Liver (tissue), 8 donors: ENCODE measurements at regions not wholly inside any gene's neighbourhood (a gene's known extent, or its start where the extent isn't known, plus 50 kb on each side); places are given as distances from the start of the nearest gene placed in this dataset.

Experiments
- DNase-seq: peaks from one replicate; pipeline ENCODE4 v3.0.0-alpha.2; 2017; ENCODE audit warnings: low spot score
- H3K27ac ChIP-seq, 2 donors: one replicate each; pipeline ENCODE4 v1.7.0; 2013; ENCODE audit warnings: inconsistent platforms in 2 of 2, low read length in 2 of 2, control low read depth in 1 of 2, low read depth in 1 of 2, mild to moderate bottlenecking in 1 of 2
- H3K27me3 ChIP-seq, 4 donors: one replicate each; pipeline versions ENCODE4 v1.6.1 to v1.7.0; 2013; ENCODE audit warnings: low read length in 3 of 4, inconsistent platforms in 1 of 4, mild to moderate bottlenecking in 1 of 4, moderate library complexity in 1 of 4; ENCODE audit not compliant: control insufficient read depth in 4 of 4, insufficient read depth in 4 of 4
- H3K36me3 ChIP-seq, 4 donors: one replicate each; pipeline versions ENCODE4 v1.6.1 to v1.7.0; 2013; ENCODE audit warnings: low read length in 3 of 4, mild to moderate bottlenecking in 3 of 4, low read depth in 1 of 4, moderate library complexity in 1 of 4; ENCODE audit not compliant: control insufficient read depth in 4 of 4, insufficient read depth in 3 of 4
- H3K4me1 ChIP-seq, 4 donors: one replicate each; pipeline versions ENCODE4 v1.6.1 to v1.7.0; 2013; ENCODE audit warnings: low read length in 3 of 4, mild to moderate bottlenecking in 3 of 4, moderate library complexity in 1 of 4; ENCODE audit not compliant: control insufficient read depth in 4 of 4, insufficient read depth in 4 of 4
- H3K4me3 ChIP-seq, 3 donors: one replicate each; pipeline versions ENCODE4 v1.6.1 to v1.7.0; 2013; ENCODE audit warnings: low read length in 3 of 3, control low read depth in 1 of 3, low read depth in 1 of 3, mild to moderate bottlenecking in 1 of 3
- H3K9ac ChIP-seq, 2 donors: one replicate each; pipeline ENCODE4 v1.7.0; 2013; ENCODE audit warnings: low read length in 2 of 2, mild to moderate bottlenecking in 2 of 2, moderate library complexity in 2 of 2, control low read depth in 1 of 2, low read depth in 1 of 2
- H3K9me3 ChIP-seq, 4 donors: one replicate each; pipeline versions ENCODE4 v1.6.1 to v1.7.0; 2013; ENCODE audit warnings: low read length in 3 of 4; ENCODE audit not compliant: control insufficient read depth in 4 of 4
- EGR1 ChIP-seq, 2 donors: IDR thresholded peaks; 2 replicates each; pipeline ENCODE4 v1.6.1; 2016 to 2018; ENCODE audit warnings: antibody characterized with exemption in 2 of 2, low read depth in 2 of 2
- FOXA1 ChIP-seq: IDR thresholded peaks from 2 replicates; pipeline ENCODE4 v1.6.1; 2016; ENCODE audit warnings: antibody characterized with exemption
- FOXA2 ChIP-seq: IDR thresholded peaks from 2 replicates; pipeline ENCODE4 v1.6.1; 2016; ENCODE audit warnings: antibody characterized with exemption
- GABPA ChIP-seq, 2 donors: IDR thresholded peaks in 1 of 2; conservative IDR thresholded peaks in 1 of 2; 2 replicates each; pipeline ENCODE4 v1.6.1; 2016; ENCODE audit warnings: antibody characterized with exemption in 2 of 2, mild to moderate bottlenecking in 1 of 2, moderate library complexity in 1 of 2
- HNF4A ChIP-seq, 2 donors: conservative IDR thresholded peaks; 2 replicates each; pipeline ENCODE4 v1.6.1; 2016; ENCODE audit warnings: antibody characterized with exemption in 2 of 2, mild to moderate bottlenecking in 2 of 2
- HNF4G ChIP-seq: IDR thresholded peaks from 2 replicates; pipeline ENCODE4 v1.6.1; 2016; ENCODE audit warnings: antibody characterized with exemption
- NR2F2 ChIP-seq: IDR thresholded peaks from 2 replicates; pipeline ENCODE4 v1.6.1; 2016; ENCODE audit warnings: antibody characterized with exemption
- RAD21 ChIP-seq, 2 donors: IDR thresholded peaks; 2 replicates each; pipeline ENCODE4 v1.6.1; 2016; ENCODE audit warnings: antibody characterized with exemption in 2 of 2, mild to moderate bottlenecking in 2 of 2
- RXRA ChIP-seq, 2 donors: IDR thresholded peaks; 2 replicates each; pipeline ENCODE4 v1.6.1; 2017 to 2018; ENCODE audit warnings: antibody characterized with exemption in 2 of 2, mild to moderate bottlenecking in 1 of 2
- SP1 ChIP-seq: IDR thresholded peaks from 2 replicates; pipeline ENCODE4 v1.6.1; 2018; ENCODE audit warnings: antibody characterized with exemption, mild to moderate bottlenecking
- TAF1 ChIP-seq: conservative IDR thresholded peaks from 2 replicates; pipeline ENCODE4 v1.6.1; 2016; ENCODE audit warnings: antibody characterized with exemption, mild to moderate bottlenecking
- YY1 ChIP-seq: IDR thresholded peaks from 2 replicates; pipeline ENCODE4 v1.6.1; 2016; ENCODE audit warnings: antibody characterized with exemption, mild to moderate bottlenecking
- ZBTB33 ChIP-seq: IDR thresholded peaks from 2 replicates; pipeline ENCODE4 v1.6.1; 2016; ENCODE audit warnings: antibody characterized with exemption
- WGBS: extraction: QIAGEN DNeasy Blood & Tissue Kit; methylation state at CpG from one replicate; pipeline ENCODE4 v1.1.7; 2013; 5-methylcytosine and 5-hydroxymethylcytosine counted together
- TF ChIP-seq, protein P1 (sequence below): IDR thresholded peaks from 2 replicates; pipeline ENCODE4 v1.6.1; 2016; ENCODE audit warnings: antibody characterized with exemption
- TF ChIP-seq, protein P2 (sequence below): fragments of 150-350 bp; IDR thresholded peaks from 2 replicates; pipeline ENCODE4 v1.5.1; 2017; ENCODE audit warnings: improper control_type of control experiment, low read depth, low read length; ENCODE audit not compliant: missing input control
- TF ChIP-seq, protein P3 (sequence below): IDR thresholded peaks from 2 replicates; pipeline ENCODE4 v1.6.1; 2016; ENCODE audit warnings: antibody characterized with exemption
- TF ChIP-seq, protein P4 (sequence below): IDR thresholded peaks from 2 replicates; pipeline ENCODE4 v1.6.1; 2016; ENCODE audit warnings: antibody characterized with exemption, mild to moderate bottlenecking
- donor health status: healthy.
- donor health status: healthy.
- donor health status: healthy.
- donor health status: healthy.
- donor health status: healthy.

GRCh38 chr2:15875969-15876705, 64.2 kb upstream of the MYCN start:
- WGBS: 97% methylated on average over 3 of the region's 3 CpGs
- Histone ChIP-seq H3K4me1 (peaks cover 7 to 24% (median 16%) of the 10 kb centered on the region in 4 donors), H3K27ac (peak overlapping the region in 1 of 2 donors; percentile 51), H3K27me3 (no peaks in the 10 kb centered on the region), H3K4me3 (no peak overlapping the region), H3K36me3 (no peaks in the 10 kb centered on the region), H3K9ac (no peak overlapping the region), H3K9me3 (no peaks in the 10 kb centered on the region)
- no peak for TF ChIP-seq GABPA (IDR thresholded peaks at IDR 0.05 in 1 of 2, conservative IDR thresholded peaks at IDR 0.05 in 1 of 2)
- TF ChIP-seq, protein P1, sequence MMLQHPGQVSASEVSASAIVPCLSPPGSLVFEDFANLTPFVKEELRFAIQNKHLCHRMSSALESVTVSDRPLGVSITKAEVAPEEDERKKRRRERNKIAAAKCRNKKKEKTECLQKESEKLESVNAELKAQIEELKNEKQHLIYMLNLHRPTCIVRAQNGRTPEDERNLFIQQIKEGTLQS: no peak
- peak in 1 of 2 donors; percentile 58 for TF ChIP-seq HNF4A (conservative IDR thresholded peaks at IDR 0.05)
- peak in 1 of 2 donors; percentile 21 for TF ChIP-seq RXRA (IDR thresholded peaks at IDR 0.05)
- no peak for DNase-seq

- Histone ChIP-seq H3K27me3 (no peaks in the 10 kb centered on the region), H3K9me3 (no peaks in the 10 kb centered on the region), H3K4me1 (peaks cover 1 to 10% (median 4%) of the 10 kb centered on the region in 4 donors), H3K36me3 (no peaks in the 10 kb centered on the region), H3K27ac (no peak overlapping the region), H3K9ac (no peak overlapping the region), H3K4me3 (no peak overlapping the region)
- TF ChIP-seq, protein P1: no peak
- TF ChIP-seq HNF4G: no peak
- no peak for TF ChIP-seq YY1
- no peak for TF ChIP-seq ZBTB33
- TF ChIP-seq HNF4A (conservative IDR thresholded peaks at IDR 0.05): no peak
- no peak for TF ChIP-seq FOXA2
- TF ChIP-seq RXRA (IDR thresholded peaks at IDR 0.05): no peak
- no peak for TF ChIP-seq EGR1 (IDR thresholded peaks at IDR 0.05; ENCODE audit: low read depth in 2 of 2)
- TF ChIP-seq TAF1: no peak
- no peak for TF ChIP-seq GABPA (IDR thresholded peaks at IDR 0.05 in 1 of 2, conservative IDR thresholded peaks at IDR 0.05 in 1 of 2)
- TF ChIP-seq, protein P2, sequence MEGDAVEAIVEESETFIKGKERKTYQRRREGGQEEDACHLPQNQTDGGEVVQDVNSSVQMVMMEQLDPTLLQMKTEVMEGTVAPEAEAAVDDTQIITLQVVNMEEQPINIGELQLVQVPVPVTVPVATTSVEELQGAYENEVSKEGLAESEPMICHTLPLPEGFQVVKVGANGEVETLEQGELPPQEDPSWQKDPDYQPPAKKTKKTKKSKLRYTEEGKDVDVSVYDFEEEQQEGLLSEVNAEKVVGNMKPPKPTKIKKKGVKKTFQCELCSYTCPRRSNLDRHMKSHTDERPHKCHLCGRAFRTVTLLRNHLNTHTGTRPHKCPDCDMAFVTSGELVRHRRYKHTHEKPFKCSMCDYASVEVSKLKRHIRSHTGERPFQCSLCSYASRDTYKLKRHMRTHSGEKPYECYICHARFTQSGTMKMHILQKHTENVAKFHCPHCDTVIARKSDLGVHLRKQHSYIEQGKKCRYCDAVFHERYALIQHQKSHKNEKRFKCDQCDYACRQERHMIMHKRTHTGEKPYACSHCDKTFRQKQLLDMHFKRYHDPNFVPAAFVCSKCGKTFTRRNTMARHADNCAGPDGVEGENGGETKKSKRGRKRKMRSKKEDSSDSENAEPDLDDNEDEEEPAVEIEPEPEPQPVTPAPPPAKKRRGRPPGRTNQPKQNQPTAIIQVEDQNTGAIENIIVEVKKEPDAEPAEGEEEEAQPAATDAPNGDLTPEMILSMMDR: no peak
- no peak for TF ChIP-seq RAD21 (IDR thresholded peaks at IDR 0.05)
- no peak for TF ChIP-seq SP1
- TF ChIP-seq FOXA1: no peak
- no peak for TF ChIP-seq NR2F2
- TF ChIP-seq, protein P3, sequence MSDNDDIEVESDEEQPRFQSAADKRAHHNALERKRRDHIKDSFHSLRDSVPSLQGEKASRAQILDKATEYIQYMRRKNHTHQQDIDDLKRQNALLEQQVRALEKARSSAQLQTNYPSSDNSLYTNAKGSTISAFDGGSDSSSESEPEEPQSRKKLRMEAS: no peak
- TF ChIP-seq, protein P4, sequence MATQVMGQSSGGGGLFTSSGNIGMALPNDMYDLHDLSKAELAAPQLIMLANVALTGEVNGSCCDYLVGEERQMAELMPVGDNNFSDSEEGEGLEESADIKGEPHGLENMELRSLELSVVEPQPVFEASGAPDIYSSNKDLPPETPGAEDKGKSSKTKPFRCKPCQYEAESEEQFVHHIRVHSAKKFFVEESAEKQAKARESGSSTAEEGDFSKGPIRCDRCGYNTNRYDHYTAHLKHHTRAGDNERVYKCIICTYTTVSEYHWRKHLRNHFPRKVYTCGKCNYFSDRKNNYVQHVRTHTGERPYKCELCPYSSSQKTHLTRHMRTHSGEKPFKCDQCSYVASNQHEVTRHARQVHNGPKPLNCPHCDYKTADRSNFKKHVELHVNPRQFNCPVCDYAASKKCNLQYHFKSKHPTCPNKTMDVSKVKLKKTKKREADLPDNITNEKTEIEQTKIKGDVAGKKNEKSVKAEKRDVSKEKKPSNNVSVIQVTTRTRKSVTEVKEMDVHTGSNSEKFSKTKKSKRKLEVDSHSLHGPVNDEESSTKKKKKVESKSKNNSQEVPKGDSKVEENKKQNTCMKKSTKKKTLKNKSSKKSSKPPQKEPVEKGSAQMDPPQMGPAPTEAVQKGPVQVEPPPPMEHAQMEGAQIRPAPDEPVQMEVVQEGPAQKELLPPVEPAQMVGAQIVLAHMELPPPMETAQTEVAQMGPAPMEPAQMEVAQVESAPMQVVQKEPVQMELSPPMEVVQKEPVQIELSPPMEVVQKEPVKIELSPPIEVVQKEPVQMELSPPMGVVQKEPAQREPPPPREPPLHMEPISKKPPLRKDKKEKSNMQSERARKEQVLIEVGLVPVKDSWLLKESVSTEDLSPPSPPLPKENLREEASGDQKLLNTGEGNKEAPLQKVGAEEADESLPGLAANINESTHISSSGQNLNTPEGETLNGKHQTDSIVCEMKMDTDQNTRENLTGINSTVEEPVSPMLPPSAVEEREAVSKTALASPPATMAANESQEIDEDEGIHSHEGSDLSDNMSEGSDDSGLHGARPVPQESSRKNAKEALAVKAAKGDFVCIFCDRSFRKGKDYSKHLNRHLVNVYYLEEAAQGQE: no peak
- no peak for DNase-seq
- WGBS: 96% methylated on average over 6 of the region's 6 CpGs
Measured at GRCh38 chr2:15880226-15881119, 59.9 kb upstream of the MYCN start.
